ENCODE measurements at regions not wholly inside any gene's neighbourhood (a gene's known extent, or its start where the extent isn't known, plus 50 kb on each side); places are given as distances from the start of the nearest gene placed in this dataset.

- no peak overlapping the region for H3K9ac ChIP-seq (ENCODE audit: low read depth in 1 of 2, low read length in 2 of 2)
- no peak overlapping the region for H3K4me3 ChIP-seq (ENCODE audit: low read depth in 1 of 3, low read length in 3 of 3)
- H3K27me3 ChIP-seq (ENCODE audit: control insufficient read depth in 4 of 4, insufficient read depth in 4 of 4, low read length in 3 of 4), result no peaks in the 10 kb centered on the region
- TF ChIP-seq FOXA1 (IDR thresholded peaks at IDR 0.05) (no peak), MAX (IDR thresholded peaks at IDR 0.05) (no peak), ZBTB33 (IDR thresholded peaks at IDR 0.05) (no peak), NR2F2 (IDR thresholded peaks at IDR 0.05) (no peak), TAF1 (conservative IDR thresholded peaks at IDR 0.05) (no peak), REST (IDR thresholded peaks at IDR 0.05) (no peak), GABPA (IDR thresholded peaks at IDR 0.05 in 1 of 2, conservative IDR thresholded peaks at IDR 0.05 in 1 of 2) (no peak)
- no peak for DNase-seq (ENCODE audit: low spot score)
- no peak overlapping the region for H3K27ac ChIP-seq (ENCODE audit: low read depth in 1 of 2, low read length in 2 of 2)
- WGBS, result 86% methylated on average over 3 of the region's 3 CpGs
- H3K4me1 ChIP-seq (ENCODE audit: control insufficient read depth in 4 of 4, insufficient read depth in 4 of 4, low read length in 3 of 4), result peaks cover 0 to 7% (median 4%) of the 10 kb centered on the region in 4 donors
- H3K36me3 ChIP-seq (ENCODE audit: control insufficient read depth in 4 of 4, insufficient read depth in 3 of 4, low read depth in 1 of 4, low read length in 3 of 4), result no peaks in the 10 kb centered on the region
- peaks cover 0 to 12% (median 5%) of the 10 kb centered on the region in 4 donors for H3K9me3 ChIP-seq (ENCODE audit: control insufficient read depth in 4 of 4, low read length in 3 of 4)
Measured at GRCh38 chrX:39058724-39059123, 257.5 kb downstream of the MID1IP1 start.

GRCh38 chrX:39059866-39060265, 258.6 kb downstream of the MID1IP1 start:
- Histone ChIP-seq H3K4me1 (ENCODE audit: control insufficient read depth in 4 of 4, insufficient read depth in 4 of 4, low read length in 3 of 4) (no peaks in the 10 kb centered on the region), H3K4me3 (ENCODE audit: low read depth in 1 of 3, low read length in 3 of 3) (no peak overlapping the region), H3K27ac (ENCODE audit: low read depth in 1 of 2, low read length in 2 of 2) (no peak overlapping the region), H3K9me3 (ENCODE audit: control insufficient read depth in 4 of 4, low read length in 3 of 4) (peaks cover 0 to 12% (median 5%) of the 10 kb centered on the region in 4 donors), H3K9ac (ENCODE audit: low read depth in 1 of 2, low read length in 2 of 2) (no peak overlapping the region), H3K27me3 (ENCODE audit: control insufficient read depth in 4 of 4, insufficient read depth in 4 of 4, low read length in 3 of 4) (no peaks in the 10 kb centered on the region), H3K36me3 (ENCODE audit: control insufficient read depth in 4 of 4, insufficient read depth in 3 of 4, low read depth in 1 of 4, low read length in 3 of 4) (no peaks in the 10 kb centered on the region)
- no peak for DNase-seq (ENCODE audit: low spot score)
- no peak for TF ChIP-seq SP1 (IDR thresholded peaks at IDR 0.05)

- no peak overlapping the region for H3K27ac ChIP-seq (ENCODE audit: low read depth in 1 of 2, low read length in 2 of 2)
- DNase-seq (ENCODE audit: low spot score), result no peak
- H3K36me3 ChIP-seq (ENCODE audit: control insufficient read depth in 4 of 4, insufficient read depth in 3 of 4, low read depth in 1 of 4, low read length in 3 of 4), result no peaks in the 10 kb centered on the region
- H3K9me3 ChIP-seq (ENCODE audit: control insufficient read depth in 4 of 4, low read length in 3 of 4), result peaks cover 0 to 12% (median 5%) of the 10 kb centered on the region in 4 donors
- no peak overlapping the region for H3K9ac ChIP-seq (ENCODE audit: low read depth in 1 of 2, low read length in 2 of 2)
- H3K4me3 ChIP-seq (ENCODE audit: low read depth in 1 of 3, low read length in 3 of 3), result no peak overlapping the region
- no peaks in the 10 kb centered on the region for H3K4me1 ChIP-seq (ENCODE audit: control insufficient read depth in 4 of 4, insufficient read depth in 4 of 4, low read length in 3 of 4)
- H3K27me3 ChIP-seq (ENCODE audit: control insufficient read depth in 4 of 4, insufficient read depth in 4 of 4, low read length in 3 of 4), result no peaks in the 10 kb centered on the region
- WGBS, result 72% methylated on average over 4 of the region's 4 CpGs
- TF ChIP-seq JUND (IDR thresholded peaks at IDR 0.05) (no peak), RAD21 (IDR thresholded peaks at IDR 0.05) (no peak), GABPA (IDR thresholded peaks at IDR 0.05 in 1 of 2, conservative IDR thresholded peaks at IDR 0.05 in 1 of 2) (no peak), REST (IDR thresholded peaks at IDR 0.05) (no peak), ATF3 (IDR thresholded peaks at IDR 0.05) (no peak), FOXA1 (IDR thresholded peaks at IDR 0.05) (no peak), YY1 (IDR thresholded peaks at IDR 0.05) (no peak), ZBTB33 (IDR thresholded peaks at IDR 0.05) (no peak), TAF1 (conservative IDR thresholded peaks at IDR 0.05) (no peak), SP1 (IDR thresholded peaks at IDR 0.05) (no peak), NR2F2 (IDR thresholded peaks at IDR 0.05) (no peak), HNF4G (IDR thresholded peaks at IDR 0.05) (no peak), FOXA2 (IDR thresholded peaks at IDR 0.05) (no peak)
Measured at GRCh38 chrX:39063037-39063436, 261.8 kb downstream of the MID1IP1 start.
